H9 (cell line): ENCODE measurements at regions not wholly inside any gene's neighbourhood (a gene's known extent, or its start where the extent isn't known, plus 50 kb on each side); places are given as distances from the start of the nearest gene placed in this dataset.

Experiments used
- DNase-seq: peaks from one replicate; pipeline ENCODE4 v3.0.0-alpha.2; 2017
- H2AFZ ChIP-seq: one replicate; pipeline ENCODE4 v1.6.1; 2013; ENCODE audit warnings: mild to moderate bottlenecking, low read length, control low read depth, moderate library complexity
- H2AK5ac ChIP-seq: 2 replicates; pipeline ENCODE4 v1.6.1; 2013; ENCODE audit warnings: low read length, control low read depth, mixed read lengths; ENCODE audit not compliant: insufficient read length
- H2BK120ac ChIP-seq: one replicate; pipeline ENCODE4 v1.6.1; 2013; ENCODE audit warnings: low read depth, mild to moderate bottlenecking, low read length, control low read depth, inconsistent platforms; ENCODE audit not compliant: poor library complexity, severe bottlenecking
- H2BK12ac ChIP-seq: 2 replicates; pipeline ENCODE4 v1.6.1; 2013; ENCODE audit warnings: low read length, control low read depth, mixed read lengths, low read depth; ENCODE audit not compliant: insufficient read length
- H2BK15ac ChIP-seq: 2 replicates; pipeline ENCODE4 v1.6.1; 2013; ENCODE audit warnings: low read depth, low read length, control low read depth
- H2BK20ac ChIP-seq: one replicate; pipeline ENCODE4 v1.6.1; 2013; ENCODE audit warnings: low read depth, mild to moderate bottlenecking, low read length, control low read depth, inconsistent platforms; ENCODE audit not compliant: poor library complexity, severe bottlenecking
- H2BK5ac ChIP-seq: 2 replicates; pipeline ENCODE4 v1.6.1; 2013; ENCODE audit warnings: low read length, control low read depth, mixed read lengths; ENCODE audit not compliant: insufficient read length
- H3K14ac ChIP-seq: 2 replicates; pipeline ENCODE4 v1.6.1; 2013; ENCODE audit warnings: low read length, control low read depth; ENCODE audit not compliant: insufficient read depth
- H3K18ac ChIP-seq: 2 replicates; pipeline ENCODE4 v1.6.1; 2013; ENCODE audit warnings: low read depth, mild to moderate bottlenecking, mixed read lengths, low read length, control low read depth; ENCODE audit not compliant: insufficient read length
- H3K23ac ChIP-seq: 2 replicates; pipeline ENCODE4 v1.6.1; 2013; ENCODE audit warnings: low read length, control low read depth, mixed read lengths, low read depth; ENCODE audit not compliant: insufficient read length
- H3K23me2 ChIP-seq: 2 replicates; pipeline ENCODE4 v1.6.1; 2013; ENCODE audit warnings: low read depth, mild to moderate bottlenecking, mixed read lengths, low read length, control low read depth; ENCODE audit not compliant: insufficient read length, poor library complexity, severe bottlenecking
- H3K27ac ChIP-seq: 2 replicates; pipeline ENCODE4 v1.5.1; 2013; ENCODE audit warnings: low read length, control low read depth, mixed read lengths, low read depth; ENCODE audit not compliant: insufficient read length
- H3K27me3 ChIP-seq: 2 replicates; pipeline ENCODE4 v1.6.1; 2013; ENCODE audit warnings: low read length, control low read depth, inconsistent platforms; ENCODE audit not compliant: insufficient read depth
- H3K4ac ChIP-seq: 2 replicates; pipeline ENCODE4 v1.6.1; 2013; ENCODE audit warnings: low read depth, mild to moderate bottlenecking, control low read depth, inconsistent platforms, low read length, moderate library complexity
- H3K4me1 ChIP-seq: 2 replicates; pipeline ENCODE4 v1.6.1; 2013; ENCODE audit warnings: low read length, control low read depth, inconsistent platforms; ENCODE audit not compliant: insufficient read depth
- H3K4me2 ChIP-seq: 2 replicates; pipeline ENCODE4 v1.6.1; 2013; ENCODE audit warnings: low read length, control low read depth, mixed read lengths; ENCODE audit not compliant: insufficient read length, insufficient read depth
- H3K56ac ChIP-seq: 2 replicates; pipeline ENCODE4 v1.6.1; 2013; ENCODE audit warnings: low read depth, mild to moderate bottlenecking, mixed read lengths, low read length, control low read depth; ENCODE audit not compliant: insufficient read length
- H3K79me1 ChIP-seq: 2 replicates; pipeline ENCODE4 v1.6.1; 2013; ENCODE audit warnings: low read depth, mild to moderate bottlenecking, moderate library complexity, low read length, control low read depth, inconsistent platforms; ENCODE audit not compliant: insufficient read depth, poor library complexity, severe bottlenecking
- H3K79me2 ChIP-seq: 2 replicates; pipeline ENCODE4 v1.6.1; 2013; ENCODE audit warnings: low read length, control low read depth, inconsistent platforms; ENCODE audit not compliant: insufficient read depth
- H3K9ac ChIP-seq: 2 replicates; pipeline ENCODE4 v1.6.1; 2013; ENCODE audit warnings: low read length, control low read depth, mixed read lengths; ENCODE audit not compliant: insufficient read length; ENCODE audit errors: extremely low read depth
- H3K9me3 ChIP-seq: one replicate; pipeline ENCODE4 v1.6.1; 2013; ENCODE audit warnings: low read depth, low read length, inconsistent platforms; ENCODE audit not compliant: control insufficient read depth
- H3T11ph ChIP-seq: one replicate; pipeline ENCODE4 v1.6.1; 2013; ENCODE audit warnings: mild to moderate bottlenecking, low read length, control low read depth, inconsistent platforms
- H4K20me1 ChIP-seq: one replicate; pipeline ENCODE4 v1.6.1; 2013; ENCODE audit not compliant: control insufficient read depth, insufficient read length, insufficient read depth
- H4K5ac ChIP-seq: 2 replicates; pipeline ENCODE4 v1.6.1; 2013; ENCODE audit warnings: low read depth, mild to moderate bottlenecking, mixed read lengths, low read length, control low read depth; ENCODE audit not compliant: insufficient read length
- H4K8ac ChIP-seq: replicated peaks from 2 replicates; pipeline ENCODE4 v1.6.1; 2013; ENCODE audit warnings: low read length, control low read depth, mixed read lengths, low read depth; ENCODE audit not compliant: insufficient read length
- H4K91ac ChIP-seq: 2 replicates; pipeline ENCODE4 v1.6.1; 2013; ENCODE audit warnings: low read depth, mild to moderate bottlenecking, moderate library complexity, mixed read lengths, low read length, control low read depth; ENCODE audit not compliant: insufficient read length
- H3K27ac Mint-ChIP-seq, 3 experiments: 2 replicates in 2 of 3; 3 replicates in 1 of 3; pipeline ENCODE4 v1.8.0; 2020 to 2021; ENCODE audit warnings: mixed read lengths in 3 of 3, mild to moderate bottlenecking in 1 of 3, moderate library complexity in 1 of 3
- H3K27me3 Mint-ChIP-seq: 2 replicates; pipeline ENCODE4 v1.8.0; 2021; ENCODE audit warnings: low read depth, mild to moderate bottlenecking, moderate library complexity, mixed read lengths
- H3K36me3 Mint-ChIP-seq, 3 experiments: 2 replicates in 2 of 3; 3 replicates in 1 of 3; pipeline ENCODE4 v1.8.0; 2020 to 2021; ENCODE audit warnings: low read depth in 3 of 3, mixed read lengths in 3 of 3; ENCODE audit not compliant: insufficient read depth in 1 of 3
- H3K4me1 Mint-ChIP-seq, 2 experiments: 2 replicates each; pipeline ENCODE4 v1.8.0; 2020; ENCODE audit warnings: mixed read lengths in 2 of 2
- H3K4me3 Mint-ChIP-seq, 2 experiments: 2 replicates in 1 of 2; 3 replicates in 1 of 2; pipeline ENCODE4 v1.8.0; 2020 to 2021; ENCODE audit warnings: mild to moderate bottlenecking in 2 of 2, mixed read lengths in 2 of 2, moderate library complexity in 1 of 2
- H3K9me3 Mint-ChIP-seq, 2 experiments: 2 replicates in 1 of 2; 3 replicates in 1 of 2; pipeline ENCODE4 v1.8.0; 2020; ENCODE audit warnings: mild to moderate bottlenecking in 2 of 2, mixed read lengths in 2 of 2, moderate library complexity in 1 of 2
- CTCF ChIP-seq: fragments of 200-600 bp; sonication (generic); conservative IDR thresholded peaks from 3 replicates; pipeline ENCODE4 v1.8.0; 2021; ENCODE audit warnings: antibody characterized with exemption, mild to moderate bottlenecking
- WGBS: extraction: QIAGEN DNeasy Blood & Tissue Kit; methylation state at CpG from one replicate; pipeline ENCODE4 v1.1.7; 2013; ENCODE audit warnings: missing lambda C conversion rate, low lambda C conversion rate, mixed read lengths; ENCODE audit not compliant: insufficient read length; ENCODE audit errors: extremely low coverage; 5-methylcytosine and 5-hydroxymethylcytosine counted together

GRCh38 chr1:93773049-93773838 lies 91.6 kb upstream of the BCAR3 start:
- no peak overlapping the region for H3K23ac ChIP-seq
- H2BK15ac ChIP-seq = no peak overlapping the region
- H4K91ac ChIP-seq = no peak overlapping the region
- no peaks in the 10 kb centered on the region for H4K20me1 ChIP-seq
- H4K5ac ChIP-seq = no peak overlapping the region
- Mint-ChIP-seq H3K36me3 (no peaks in the 10 kb centered on the region), H3K9me3 (no peaks in the 10 kb centered on the region), H3K27me3 (no peaks in the 10 kb centered on the region), H3K4me1 (peaks cover 27 to 28% of the 10 kb centered on the region in 2 experiments), H3K4me3 (no peak overlapping the region), H3K27ac (no peak overlapping the region; a peak in 1 of 7 replicates)
- no peak overlapping the region for H2BK120ac ChIP-seq
- H3K79me1 ChIP-seq = no peaks in the 10 kb centered on the region
- DNase-seq = no peak
- no peak overlapping the region for H3T11ph ChIP-seq
- WGBS = no CpG with 5 or more reads among the region's 2 CpGs
- no peak overlapping the region for H2BK12ac ChIP-seq
- H2BK20ac ChIP-seq = no peak overlapping the region
- H3K4me1 ChIP-seq = peaks cover 18% of the 10 kb centered on the region
- H4K8ac ChIP-seq = no peak overlapping the region
- no peaks in the 10 kb centered on the region for H3K23me2 ChIP-seq
- H3K4ac ChIP-seq = no peak overlapping the region
- no peaks in the 10 kb centered on the region for H3K9me3 ChIP-seq
- H2AK5ac ChIP-seq = no peak overlapping the region
- no peak overlapping the region for H3K4me2 ChIP-seq
- H3K9ac ChIP-seq = no peak overlapping the region
- no peak overlapping the region for H2AFZ ChIP-seq
- TF ChIP-seq CTCF = no peak
- H2BK5ac ChIP-seq = no peak overlapping the region
- no peaks in the 10 kb centered on the region for H3K27me3 ChIP-seq
- no peaks in the 10 kb centered on the region for H3K79me2 ChIP-seq
- H3K18ac ChIP-seq = no peak overlapping the region
- no peak overlapping the region for H3K27ac ChIP-seq
- no peak overlapping the region for H3K56ac ChIP-seq
- H3K14ac ChIP-seq = no peak overlapping the region
